ENCODE measurements at regions not wholly inside any gene's neighbourhood (a gene's known extent, or its start where the extent isn't known, plus 50 kb on each side); places are given as distances from the start of the nearest gene placed in this dataset.

- TF ChIP-seq CTCF (IDR thresholded peaks at IDR 0.05): no peak
- TF ChIP-seq POLR2A (IDR thresholded peaks at IDR 0.05): no peak
- TF ChIP-seq POLR2AphosphoS5 (IDR thresholded peaks at IDR 0.05; ENCODE audit: insufficient read depth in 1 of 2, low read depth in 1 of 2): no peak
- DNase-seq (ENCODE audit: extremely low spot score in 2 of 2): no peak
- Histone ChIP-seq H3K4me3 (no peak overlapping the region), H3K27ac (no peak overlapping the region), H3K27me3 (no peaks in the 10 kb centered on the region), H3K9me3 (no peaks in the 10 kb centered on the region), H3K36me3 (no peaks in the 10 kb centered on the region), H3K4me1 (no peaks in the 10 kb centered on the region)
- intact Hi-C loops (cut with DNase I): no loop called here
These were observed 827.5 kb downstream of the ADCYAP1 start for GRCh38 chr18:1732143-1732542.

GRCh38 chr18:1746131-1746530 lies 825.2 kb downstream of the METTL4 start:
- Histone ChIP-seq H3K36me3 (no peaks in the 10 kb centered on the region), H3K9me3 (no peaks in the 10 kb centered on the region), H3K4me3 (no peak overlapping the region), H3K27ac (no peak overlapping the region), H3K4me1 (no peaks in the 10 kb centered on the region), H3K27me3 (no peaks in the 10 kb centered on the region)
- DNase-seq (ENCODE audit: extremely low spot score in 2 of 2): no peak
- TF ChIP-seq POLR2A (IDR thresholded peaks at IDR 0.05): no peak
- intact Hi-C loops (cut with DNase I): no loop called here

GRCh38 chr18:1751249-1751648 lies 820.1 kb downstream of the METTL4 start:
- Histone ChIP-seq H3K4me1 (no peaks in the 10 kb centered on the region), H3K27me3 (no peaks in the 10 kb centered on the region), H3K36me3 (no peaks in the 10 kb centered on the region), H3K27ac (no peak overlapping the region), H3K4me3 (no peak overlapping the region), H3K9me3 (no peaks in the 10 kb centered on the region)
- DNase-seq (ENCODE audit: extremely low spot score in 2 of 2): no peak
- no peak for TF ChIP-seq CTCF (IDR thresholded peaks at IDR 0.05)
- no peak for TF ChIP-seq POLR2AphosphoS5 (IDR thresholded peaks at IDR 0.05; ENCODE audit: insufficient read depth in 1 of 2, low read depth in 1 of 2)
- no peak for TF ChIP-seq POLR2A (IDR thresholded peaks at IDR 0.05)
- intact Hi-C loops (cut with DNase I): no loop called here

- Histone ChIP-seq H3K4me1 (no peaks in the 10 kb centered on the region), H3K36me3 (no peaks in the 10 kb centered on the region), H3K4me3 (no peak overlapping the region), H3K9me3 (no peaks in the 10 kb centered on the region), H3K27ac (no peak overlapping the region), H3K27me3 (no peaks in the 10 kb centered on the region)
- TF ChIP-seq POLR2A (IDR thresholded peaks at IDR 0.05): no peak
- intact Hi-C loops (cut with DNase I): no loop called here
- DNase-seq (ENCODE audit: extremely low spot score in 2 of 2): no peak
These were observed 810.4 kb downstream of the METTL4 start for GRCh38 chr18:1760901-1761300.

- H3K4me3 ChIP-seq: no peak overlapping the region
- no peaks in the 10 kb centered on the region for H3K9me3 ChIP-seq
- intact Hi-C loops (cut with DNase I): no loop called here
- TF ChIP-seq POLR2AphosphoS5 (IDR thresholded peaks at IDR 0.05; ENCODE audit: insufficient read depth in 1 of 2, low read depth in 1 of 2) (no peak), POLR2A (IDR thresholded peaks at IDR 0.05) (no peak), CTCF (IDR thresholded peaks at IDR 0.05) (no peak)
- no peak for DNase-seq (ENCODE audit: extremely low spot score in 2 of 2)
- no peaks in the 10 kb centered on the region for H3K36me3 ChIP-seq
- no peak overlapping the region for H3K27ac ChIP-seq
- H3K27me3 ChIP-seq: no peaks in the 10 kb centered on the region
- no peaks in the 10 kb centered on the region for H3K4me1 ChIP-seq
These were observed 797.0 kb downstream of the METTL4 start for GRCh38 chr18:1774261-1774660.

- Histone ChIP-seq H3K27me3 (no peaks in the 10 kb centered on the region), H3K27ac (no peak overlapping the region), H3K9me3 (no peaks in the 10 kb centered on the region), H3K4me3 (no peak overlapping the region), H3K36me3 (no peaks in the 10 kb centered on the region), H3K4me1 (no peaks in the 10 kb centered on the region)
- DNase-seq (ENCODE audit: extremely low spot score in 2 of 2): no peak
- TF ChIP-seq CTCF (IDR thresholded peaks at IDR 0.05): no peak
- no peak for TF ChIP-seq POLR2AphosphoS5 (IDR thresholded peaks at IDR 0.05; ENCODE audit: insufficient read depth in 1 of 2, low read depth in 1 of 2)
- no peak for TF ChIP-seq POLR2A (IDR thresholded peaks at IDR 0.05)
- intact Hi-C loops (cut with DNase I): no loop called here
These were observed 793.5 kb downstream of the METTL4 start for GRCh38 chr18:1777843-1778242.
